Kidney tubule cell (primary cell): ENCODE measurements at regions not wholly inside any gene's neighbourhood (a gene's known extent, or its start where the extent isn't known, plus 50 kb on each side); places are given as distances from the start of the nearest gene placed in this dataset.
"Not testable (repeated sequence)": the region's sequence is repeated elsewhere in the genome, so short reads cannot be mapped to it uniquely, and the experiment has no call there.

Experiments used
- DNase-seq: peaks from one replicate; pipeline ENCODE4 v3.0.0-alpha.2; 2018; ENCODE audit warnings: low spot score

- DNase-seq = no peak
These were observed 550.3 kb downstream of the RAB28 start for GRCh38 chr4:12933760-12934221.

- DNase-seq = no peak
These were observed 551.8 kb downstream of the RAB28 start for GRCh38 chr4:12932203-12932788.

GRCh38 chr4:12929784-12930183 is 554.4 kb downstream of the RAB28 start:
- no peak for DNase-seq

- no peak for DNase-seq
These were observed 555.4 kb downstream of the RAB28 start for GRCh38 chr4:12928751-12929150.

- DNase-seq = no peak
These were observed 557.7 kb downstream of the RAB28 start for GRCh38 chr4:12926189-12927066.

- no peak for DNase-seq
These were observed 559.3 kb downstream of the RAB28 start for GRCh38 chr4:12924728-12925320.

- DNase-seq = no peak
These were observed 559.9 kb downstream of the RAB28 start for GRCh38 chr4:12924253-12924652.

GRCh38 chr4:12912896-12913418 is 571.2 kb downstream of the RAB28 start:
- DNase-seq = no peak

- no peak for DNase-seq
These were observed 572.3 kb downstream of the RAB28 start for GRCh38 chr4:12911750-12912358.

GRCh38 chr4:12903640-12904039 is 580.5 kb downstream of the RAB28 start:
- not testable (repeated sequence) for DNase-seq

GRCh38 chr4:12902735-12903134 is 581.4 kb downstream of the RAB28 start:
- no peak for DNase-seq

- DNase-seq = no peak
These were observed 586.2 kb downstream of the RAB28 start for GRCh38 chr4:12897954-12898353.

- DNase-seq = no peak
These were observed 590.1 kb downstream of the RAB28 start for GRCh38 chr4:12894062-12894461.

GRCh38 chr4:12889054-12889453 is 595.1 kb downstream of the RAB28 start:
- peak; percentile 61 for DNase-seq

GRCh38 chr4:12884846-12885796 is 599.0 kb downstream of the RAB28 start:
- DNase-seq = no peak

- DNase-seq = no peak
These were observed 602.1 kb downstream of the RAB28 start for GRCh38 chr4:12881945-12882584.

- DNase-seq = no peak
These were observed 603.3 kb downstream of the RAB28 start for GRCh38 chr4:12880844-12881243.

GRCh38 chr4:12879496-12879895 is 604.6 kb downstream of the RAB28 start:
- DNase-seq = no peak

- DNase-seq = no peak
These were observed 608.4 kb downstream of the RAB28 start for GRCh38 chr4:12875640-12876243.

GRCh38 chr4:12873351-12873750 is 610.8 kb downstream of the RAB28 start:
- no peak for DNase-seq
